Suprapubic skin (tissue), 4 donors: ENCODE measurements at regions not wholly inside any gene's neighbourhood (a gene's known extent, or its start where the extent isn't known, plus 50 kb on each side); places are given as distances from the start of the nearest gene placed in this dataset.

Experiments used
- CTCF ChIP-seq, 2 donors: fragments of 200-600 bp in 1 of 2; fragments of 450-650 bp in 1 of 2; sonication (generic) in 1 of 2; IDR thresholded peaks; one replicate each; pipeline ENCODE4 v1.5.1; 2016 to 2019; ENCODE audit warnings: antibody characterized with exemption in 2 of 2, mild to moderate bottlenecking in 1 of 2, moderate library complexity in 1 of 2
- EP300 ChIP-seq: sonication (generic); formaldehyde crosslinking; IDR thresholded peaks from one replicate; pipeline ENCODE4 v1.6.1; 2017; ENCODE audit warnings: antibody characterized with exemption
- POLR2AphosphoS5 ChIP-seq, 3 donors: sonication (generic); formaldehyde crosslinking; IDR thresholded peaks; one replicate each; pipeline ENCODE4 v1.6.1; 2017; ENCODE audit warnings: antibody characterized with exemption in 3 of 3

DNA sequence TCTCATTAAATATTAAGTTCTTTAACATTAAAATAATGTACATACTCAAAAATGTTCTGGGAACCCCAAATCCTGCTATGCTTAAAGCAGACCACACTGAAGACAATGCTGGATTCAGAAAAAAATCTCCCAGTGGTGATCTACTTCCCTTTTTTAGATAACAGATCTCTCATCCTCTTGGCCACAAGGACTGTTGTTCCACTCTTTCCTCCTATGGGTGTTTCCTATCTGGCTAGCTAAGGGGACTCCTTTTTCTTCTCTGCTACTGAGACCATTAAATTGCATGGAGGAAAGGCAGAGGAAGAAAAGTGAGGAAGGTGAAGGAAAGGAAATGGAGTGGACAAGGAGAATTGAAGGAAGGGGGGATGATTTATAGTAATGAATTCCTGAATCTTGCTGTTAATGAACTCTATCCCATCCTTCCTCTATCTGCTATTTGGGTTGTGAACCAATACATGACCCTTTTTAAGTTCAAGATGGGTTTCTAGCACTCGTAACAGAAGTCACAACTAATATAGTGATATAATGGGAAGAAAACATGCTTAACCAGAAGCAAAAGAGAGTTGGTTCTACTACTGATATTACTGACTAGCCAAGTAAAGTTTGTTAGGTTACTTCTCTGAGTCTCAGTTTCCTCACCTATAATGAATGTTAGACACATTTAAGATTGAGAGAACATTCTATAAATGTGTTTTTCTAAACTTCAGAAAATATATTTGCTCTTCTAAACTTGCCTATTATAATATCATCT, 53.2 kb downstream of the PIK3C2A start:
- TF ChIP-seq EP300 (no peak), CTCF (IDR thresholded peaks at IDR 0.05) (no peak), POLR2AphosphoS5 (IDR thresholded peaks at IDR 0.05) (no peak)
